CD4-positive, alpha-beta T cell treated with Interleukin-15 for 1 hour (primary cell): ENCODE measurements at regions not wholly inside any gene's neighbourhood (a gene's known extent, or its start where the extent isn't known, plus 50 kb on each side); places are given as distances from the start of the nearest gene placed in this dataset.

Source experiments
- DNase-seq: peaks from one replicate; pipeline ENCODE4 v3.0.0-alpha.2; 2020

DNA sequence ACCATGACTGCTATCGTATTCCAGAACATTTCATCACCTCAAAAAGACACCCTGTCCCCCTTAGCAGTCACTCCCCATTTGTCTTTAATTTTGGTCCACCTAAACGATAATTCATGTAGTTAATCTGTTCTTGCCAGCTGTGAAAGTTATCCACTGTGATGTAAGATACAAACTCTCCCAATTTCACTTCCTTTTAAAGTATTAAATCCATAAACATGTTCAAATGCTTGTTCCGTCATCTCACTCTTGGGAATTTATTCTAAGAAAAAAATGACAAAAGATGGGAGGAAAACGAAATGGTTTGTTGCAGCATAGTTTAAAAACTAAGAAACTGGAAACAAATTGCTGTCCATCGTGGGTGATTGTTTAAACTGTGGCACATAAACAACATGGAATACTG is 53.7 kb upstream of the IRF2 start:
- no peak for DNase-seq

DNA sequence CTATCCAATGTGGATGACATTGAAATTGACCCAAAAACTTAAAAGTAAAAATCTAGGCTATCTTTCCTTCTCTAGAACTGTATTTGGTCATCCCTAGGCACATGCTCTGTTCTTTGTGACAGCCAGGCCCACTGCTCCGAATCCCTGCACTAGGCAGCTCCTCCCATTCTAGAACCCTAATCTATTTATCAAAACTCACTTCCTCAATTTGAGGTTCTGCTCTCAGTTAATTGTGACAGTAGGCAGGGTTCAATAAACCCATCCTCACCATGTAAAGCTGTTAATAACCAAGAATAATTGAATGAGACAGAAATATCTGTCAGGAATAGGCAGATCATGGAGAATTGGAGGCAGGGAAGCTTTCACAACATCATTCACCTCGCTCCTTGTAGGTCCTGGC is 51.9 kb upstream of the IRF2 start:
- DNase-seq = no peak
